GM21825 (cell line): ENCODE measurements at regions not wholly inside any gene's neighbourhood (a gene's known extent, or its start where the extent isn't known, plus 50 kb on each side); places are given as distances from the start of the nearest gene placed in this dataset.

Source experiments
- ATAC-seq: cut with Tn5 transposase; IDR thresholded peaks from one replicate; pipeline ENCODE4 v1.9.1; 2021; ENCODE audit warnings: mild to moderate bottlenecking, moderate library complexity; ENCODE audit not compliant: unreplicated experiment

- ATAC-seq: no peak
Measured at GRCh38 chr11:45036010-45036409, 85.3 kb upstream of the TP53I11 start.

GRCh38 chr11:45036733-45037132 lies 86.0 kb upstream of the TP53I11 start:
- ATAC-seq: no peak

- no peak for ATAC-seq
Measured at GRCh38 chr11:45037434-45038005, 86.8 kb upstream of the TP53I11 start.

GRCh38 chr11:45038923-45039322 lies 88.2 kb upstream of the TP53I11 start:
- no peak for ATAC-seq

GRCh38 chr11:45041596-45041995 lies 90.9 kb upstream of the TP53I11 start:
- ATAC-seq: no peak

- ATAC-seq: no peak
Measured at GRCh38 chr11:45042560-45042959, 91.9 kb upstream of the TP53I11 start.

- ATAC-seq: no peak
Measured at GRCh38 chr11:45043755-45044475, 93.2 kb upstream of the TP53I11 start.

GRCh38 chr11:45045683-45046471 lies 95.2 kb upstream of the TP53I11 start:
- ATAC-seq: no peak

- ATAC-seq: no peak
Measured at GRCh38 chr11:45048313-45048841, 97.7 kb upstream of the TP53I11 start.

GRCh38 chr11:45048870-45049691 lies 97.4 kb upstream of the PRDM11 start:
- no peak for ATAC-seq

GRCh38 chr11:45050111-45050510 lies 96.3 kb upstream of the PRDM11 start:
- ATAC-seq: no peak

GRCh38 chr11:45051621-45052020 lies 94.8 kb upstream of the PRDM11 start:
- no peak for ATAC-seq

GRCh38 chr11:45052361-45052760 lies 94.1 kb upstream of the PRDM11 start:
- no peak for ATAC-seq

- ATAC-seq: no peak
Measured at GRCh38 chr11:45053736-45054446, 92.5 kb upstream of the PRDM11 start.

GRCh38 chr11:45054956-45055355 lies 91.5 kb upstream of the PRDM11 start:
- ATAC-seq: no peak

GRCh38 chr11:45056529-45056928 lies 89.9 kb upstream of the PRDM11 start:
- no peak for ATAC-seq

- ATAC-seq: no peak
Measured at GRCh38 chr11:45057938-45058646, 88.3 kb upstream of the PRDM11 start.

- ATAC-seq: no peak
Measured at GRCh38 chr11:45058647-45058950, 87.8 kb upstream of the PRDM11 start.

- no peak for ATAC-seq
Measured at GRCh38 chr11:45060707-45061106, 85.7 kb upstream of the PRDM11 start.

- ATAC-seq: no peak
Measured at GRCh38 chr11:45061641-45062040, 84.8 kb upstream of the PRDM11 start.
